ENCODE measurements at regions not wholly inside any gene's neighbourhood (a gene's known extent, or its start where the extent isn't known, plus 50 kb on each side); places are given as distances from the start of the nearest gene placed in this dataset.

- H3K4ac ChIP-seq (ENCODE audit: low read depth, low read length): peak overlapping the region; percentile 20; the same call in 1 of the 2 replicates
- H4K5ac ChIP-seq (ENCODE audit: low read depth, low read length): no peak overlapping the region
- H3K9me3 ChIP-seq (ENCODE audit: control insufficient read depth, insufficient read depth, low read length): no peaks in the 10 kb centered on the region
- no peaks in the 10 kb centered on the region for H3K9me1 ChIP-seq (ENCODE audit: insufficient read depth, low read length)
- BruUV-seq (replicated peaks): no TSS peak
- H3K23ac ChIP-seq (ENCODE audit: low read depth, low read length): no peak overlapping the region
- H3K4me1 ChIP-seq (ENCODE audit: control insufficient read depth, insufficient read depth, low read length): peaks cover 6% of the 10 kb centered on the region; the same call in 1 of the 2 replicates
- H2AFZ ChIP-seq (replicated peaks; ENCODE audit: low read length, poor library complexity): no peak overlapping the region
- intact Hi-C loops (cut with micrococcal nuclease): no loop called here
- no peak overlapping the region for H3K14ac ChIP-seq (replicated peaks; ENCODE audit: low read depth, low read length)
- no peak overlapping the region for H2BK20ac ChIP-seq (ENCODE audit: low read depth, low read length)
- dilution Hi-C loops (cut with HindIII; ENCODE audit: low sequenced_read_pairs, unreplicated experiment): no loop called here
- H3K27ac ChIP-seq (ENCODE audit: insufficient read depth, low read length): no peak overlapping the region
- peak overlapping the region; percentile 33; the same call in 1 of the 3 replicates for H2BK15ac ChIP-seq (ENCODE audit: low read depth, low read length)
- no peaks in the 10 kb centered on the region for H3K79me1 ChIP-seq (ENCODE audit: low read depth in 1 of 2, low read length in 2 of 2)
- no peak overlapping the region for H4K8ac ChIP-seq (ENCODE audit: low read depth in 2 of 2, low read length in 2 of 2)
- POLR2A ChIA-PET (ENCODE audit: unreplicated experiment): no interaction called here
- no peak overlapping the region for H3K4me2 ChIP-seq (ENCODE audit: low read depth, low read length)
- ATAC-seq (ENCODE audit: low read depth) (no peak), DNase-seq (no peak)
- 0 out of 2 replicates have a peak, but pooled peaks cover 5% of the 10 kb centered on the region for H4K20me1 ChIP-seq (ENCODE audit: insufficient read depth, low read length)
- no peak overlapping the region for H2BK5ac ChIP-seq (ENCODE audit: low read depth, low read length, poor library complexity, severe bottlenecking)
- H4K91ac ChIP-seq (ENCODE audit: insufficient read depth, low read depth, low read length): peak overlapping the region; percentile 34; the same call in 1 of the 2 replicates
- in situ Hi-C loops (cut with MboI; ENCODE audit: low sequenced_read_pairs): no loop called here
- H3K27me3 ChIP-seq (ENCODE audit: control insufficient read depth, insufficient read depth, low read length): peaks cover 22% of the 10 kb centered on the region
- no peak overlapping the region for H3K9ac ChIP-seq (ENCODE audit: low read depth, low read length)
- no peak overlapping the region for H3K18ac ChIP-seq (ENCODE audit: low read depth, low read length)
- TF ChIP-seq BHLHE40 (IDR thresholded peaks at IDR 0.05; ENCODE audit: low read depth, low read length) (no peak), FOS (IDR thresholded peaks at IDR 0.05; ENCODE audit: low read depth, low read length) (no peak), USF2 (IDR thresholded peaks at IDR 0.05; ENCODE audit: low read depth, low read length) (no peak), RCOR1 (IDR thresholded peaks at IDR 0.05; ENCODE audit: insufficient replicate concordance, low read length) (no peak), POLR2A (IDR thresholded peaks at IDR 0.05; ENCODE audit: low read depth, low read length) (no peak), CHD1 (IDR thresholded peaks at IDR 0.05; ENCODE audit: low read depth, low read length) (no peak), ELK1 (IDR thresholded peaks at IDR 0.05; ENCODE audit: borderline replicate concordance, low read depth, low read length) (no peak), SMC3 (IDR thresholded peaks at IDR 0.05; ENCODE audit: low read depth, low read length) (no peak), CEBPB (IDR thresholded peaks at IDR 0.05; ENCODE audit: low read depth, low read length) (no peak), MAZ (IDR thresholded peaks at IDR 0.05; ENCODE audit: borderline replicate concordance, low read depth, low read length) (no peak), MAFK (IDR thresholded peaks at IDR 0.05; ENCODE audit: low read depth, low read length) (no peak), RFX5 (IDR thresholded peaks at IDR 0.05; ENCODE audit: low read depth, low read length) (no peak), RAD21 (IDR thresholded peaks at IDR 0.05; ENCODE audit: low read length) (no peak), NFE2L2 (IDR thresholded peaks at IDR 0.05; ENCODE audit: low read depth, low read length) (no peak)
- peak overlapping the region; percentile 58 for H2AK9ac ChIP-seq (replicated peaks; ENCODE audit: low read depth, low read length, poor library complexity)
- H3K36me3 ChIP-seq (ENCODE audit: control insufficient read depth, insufficient read depth, low read length): no peaks in the 10 kb centered on the region
- H2BK120ac ChIP-seq (ENCODE audit: low read depth, low read length): no peak overlapping the region
- WGBS, 2 experiments (ENCODE audit: extremely low coverage in 2 of 2, insufficient read length in 1 of 2): no CpG with 5 or more reads among the region's 8 CpGs
- H3K4me3 ChIP-seq (ENCODE audit: insufficient read depth, low read depth, low read length): no peak overlapping the region
- CTCF ChIA-PET: no interaction called here
- H2AK5ac ChIP-seq (ENCODE audit: low read depth, low read length): peak overlapping the region; percentile 8; the same call in 1 of the 2 replicates
- H3K56ac ChIP-seq (ENCODE audit: extremely low read depth, insufficient read depth, low read length): no peak overlapping the region
These were observed 56.1 kb downstream of the PJA1 start for GRCh38 chrX:69109036-69109663.

Measured in IMR-90 (cell line).